B cell (primary cell): ENCODE measurements at regions not wholly inside any gene's neighbourhood (a gene's known extent, or its start where the extent isn't known, plus 50 kb on each side); places are given as distances from the start of the nearest gene placed in this dataset.

ENCODE experiments used
- ATAC-seq: fragments of 200-7000 bp; cut with Tn5 transposase; one replicate; pipeline ENCODE4 v1.10.0; 2021; ENCODE audit warnings: low read depth, mild to moderate bottlenecking, moderate number of reproducible peaks, moderate library complexity
- CTCF ChIA-PET: fragments of 350-600 bp; sonication (Branson Sonifier 250); formaldehyde crosslinking; loops from one replicate; lab custom pipeline; 2021; ENCODE audit warnings: antibody characterized with exemption, inconsistent platforms; lab: Charles Lee
- POLR2A ChIA-PET: fragments of 350-600 bp; sonication (Branson Sonifier 250); formaldehyde crosslinking; loops from one replicate; lab custom pipeline; 2021; ENCODE audit warnings: antibody characterized with exemption; lab: Charles Lee
- DNase-seq: peaks from one replicate; pipeline ENCODE4 v3.0.0; 2013
- H2AFZ ChIP-seq: 2 replicates; pipeline ENCODE4 v1.6.1; 2012; ENCODE audit warnings: mild to moderate bottlenecking, low read depth, low read length; ENCODE audit not compliant: insufficient read depth, poor library complexity, severe bottlenecking
- H3K27ac ChIP-seq, 2 donors: 1 replicate in 1 of 2; 2 replicates in 1 of 2; pipeline ENCODE4 v1.5.1; 2012 to 2013; ENCODE audit warnings: low read length in 2 of 2, mild to moderate bottlenecking in 2 of 2, moderate library complexity in 1 of 2
- H3K27me3 ChIP-seq, 4 experiments: fragments of 200-600 bp in 1 of 4; sonication (generic) in 1 of 4; replicated peaks in 1 of 4; 1 replicate in 2 of 4; 2 replicates in 2 of 4; pipeline versions ENCODE4 v1.6.1 to v1.7.0; 2013 to 2016; ENCODE audit warnings: low read length in 3 of 4, mild to moderate bottlenecking in 2 of 4, mixed read lengths in 1 of 4, moderate library complexity in 1 of 4; ENCODE audit not compliant: insufficient read depth in 4 of 4, control insufficient read depth in 3 of 4; ENCODE audit errors: control extremely low read depth in 1 of 4
- H3K36me3 ChIP-seq, 2 experiments: replicated peaks in 1 of 2; 1 replicate in 1 of 2; 2 replicates in 1 of 2; pipeline versions ENCODE4 v1.6.1 to v1.7.1; 2013; ENCODE audit warnings: low read length in 1 of 2; ENCODE audit not compliant: insufficient read depth in 2 of 2, control insufficient read depth in 1 of 2; ENCODE audit errors: control extremely low read depth in 1 of 2, extremely low read depth in 1 of 2
- H3K4me1 ChIP-seq, 2 donors: fragments of 200-600 bp in 1 of 2; sonication (generic) in 1 of 2; 1 replicate in 1 of 2; 2 replicates in 1 of 2; pipeline versions ENCODE4 v1.5.1 to v1.6.1; 2013 to 2017; ENCODE audit warnings: low read length in 2 of 2; ENCODE audit not compliant: control insufficient read depth in 2 of 2, insufficient read depth in 2 of 2
- H3K4me2 ChIP-seq: replicated peaks from 2 replicates; pipeline ENCODE3; 2012; ENCODE audit warnings: mild to moderate bottlenecking, low read depth, low read length; ENCODE audit not compliant: poor library complexity, severe bottlenecking
- H3K4me3 ChIP-seq, 5 experiments: fragments of 200-600 bp in 1 of 5; sonication (generic) in 1 of 5; 1 replicate in 3 of 5; 2 replicates in 2 of 5; pipeline versions ENCODE4 v1.5.1 to v1.7.0; 2011 to 2016; ENCODE audit warnings: low read length in 4 of 5, mild to moderate bottlenecking in 4 of 5, low read depth in 2 of 5, control low read depth in 1 of 5, moderate library complexity in 1 of 5; ENCODE audit not compliant: insufficient read depth in 1 of 5; ENCODE audit errors: control extremely low read depth in 1 of 5, extremely low read depth in 1 of 5
- H3K79me2 ChIP-seq: fragments of 200-600 bp; sonication (generic); one replicate; pipeline ENCODE4 v1.6.0; 2016; ENCODE audit warnings: low read length; ENCODE audit not compliant: control insufficient read depth, insufficient read depth
- H3K9ac ChIP-seq: fragments of 200-600 bp; sonication (generic); 2 replicates; pipeline ENCODE4 v1.6.1; 2017; ENCODE audit warnings: mild to moderate bottlenecking, low read length, moderate library complexity
- H3K9me3 ChIP-seq, 3 donors: one replicate each; pipeline versions ENCODE4 v1.6.1 to v1.7.1; 2013; ENCODE audit warnings: low read length in 2 of 3; ENCODE audit not compliant: control insufficient read depth in 2 of 3, insufficient read depth in 1 of 3; ENCODE audit errors: control extremely low read depth in 1 of 3
- H4K20me1 ChIP-seq: 2 replicates; pipeline ENCODE4 v1.6.0; 2012; ENCODE audit warnings: mild to moderate bottlenecking, low read length; ENCODE audit not compliant: insufficient read depth, control insufficient read depth, poor library complexity, severe bottlenecking
- H3K27ac Mint-ChIP-seq: one replicate; pipeline ENCODE4 v1.8.0; 2021; ENCODE audit warnings: mixed read lengths
- H3K27me3 Mint-ChIP-seq: one replicate; pipeline ENCODE4 v1.8.0; 2021; ENCODE audit warnings: mixed read lengths
- H3K4me1 Mint-ChIP-seq: one replicate; pipeline ENCODE4 v1.8.0; 2021; ENCODE audit warnings: mixed read lengths
- H3K4me3 Mint-ChIP-seq: one replicate; pipeline ENCODE4 v1.8.0; 2021; ENCODE audit warnings: mixed read lengths
- H3K9me3 Mint-ChIP-seq: one replicate; pipeline ENCODE4 v1.8.0; 2022; ENCODE audit warnings: mixed read lengths; ENCODE audit not compliant: insufficient read depth
- CTCF ChIP-seq: fragments of 200-600 bp; IDR thresholded peaks from one replicate; pipeline ENCODE4 v1.8.0; 2022; ENCODE audit warnings: antibody characterized with exemption, mild to moderate bottlenecking
- EZH2 ChIP-seq: IDR thresholded peaks from 2 replicates; pipeline ENCODE4 v1.6.1; 2012; ENCODE audit warnings: borderline replicate concordance, low read depth, mild to moderate bottlenecking, moderate library complexity, low read length; ENCODE audit not compliant: insufficient read depth, poor library complexity, severe bottlenecking
- whole genome bisulfite sequencing: methylation state at CpG from one replicate; pipeline ENCODE4 v1.1.5; 2013; ENCODE audit warnings: missing lambda C conversion rate; ENCODE audit not compliant: insufficient coverage; 5-methylcytosine and 5-hydroxymethylcytosine counted together
- intact Hi-C: fragments of 100-400 bp; cut with micrococcal nuclease; formaldehyde crosslinking; loops from one replicate; pipeline ENCODE4 v1.10.0; 2022

DNA sequence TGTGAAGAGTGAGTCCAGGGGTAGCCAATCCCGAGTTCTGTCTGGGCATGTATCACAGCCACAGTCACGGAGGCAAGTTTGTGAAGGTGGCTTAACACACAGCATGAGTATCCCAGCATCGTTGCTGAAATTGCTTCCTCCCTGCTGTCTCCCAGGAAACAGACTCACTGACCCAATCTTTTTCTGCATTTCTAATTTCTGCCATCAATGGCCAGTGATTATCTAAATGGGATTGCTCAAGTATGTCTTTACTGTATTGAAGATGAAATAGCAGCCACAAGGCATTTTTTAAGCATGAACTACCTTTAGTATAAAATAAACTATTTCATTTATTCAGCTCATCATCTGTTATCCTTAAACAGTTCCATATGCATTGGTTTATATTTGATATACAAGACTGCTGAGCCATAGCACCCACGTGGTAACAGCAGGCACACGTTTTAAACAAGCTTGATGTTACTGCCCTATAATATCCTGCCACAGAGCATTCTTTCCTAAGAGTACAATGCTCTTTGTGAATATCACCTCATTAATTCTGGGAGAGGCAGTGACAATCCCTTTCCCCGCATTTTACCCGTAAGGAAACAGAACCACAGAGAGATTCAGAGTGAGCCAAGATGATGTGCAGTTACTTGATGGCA lies 276.6 kb upstream of the THBS1 start:
- H3K4me3 Mint-ChIP-seq = no peak overlapping the region
- Histone ChIP-seq H4K20me1 (no peaks in the 10 kb centered on the region), H3K9ac (no peak overlapping the region), H3K27ac (no peak overlapping the region), H2AFZ (no peak overlapping the region), H3K27me3 (no peaks in the 10 kb centered on the region), H3K9me3 (peaks cover 0 to 2% (median 0%) of the 10 kb centered on the region in 3 donors), H3K4me1 (no peaks in the 10 kb centered on the region), H3K79me2 (no peaks in the 10 kb centered on the region), H3K36me3 (no peaks in the 10 kb centered on the region), H3K4me2 (no peak overlapping the region), H3K4me3 (no peak overlapping the region)
- TF ChIP-seq CTCF (no peak), EZH2 (no peak)
- H3K27me3 Mint-ChIP-seq = peaks cover 14% of the 10 kb centered on the region
- no peak for ATAC-seq
- ChIA-PET POLR2A (no interaction called here), CTCF (no interaction called here)
- H3K9me3 Mint-ChIP-seq = peaks cover 2% of the 10 kb centered on the region
- H3K27ac Mint-ChIP-seq = no peak overlapping the region
- DNase-seq = no peak
- no peaks in the 10 kb centered on the region for H3K4me1 Mint-ChIP-seq
- intact Hi-C loops = no loop called here
- 66% methylated on average over 4 of the region's 7 CpGs for WGBS

- no CpG with 5 or more reads among the region's 4 CpGs for WGBS
- H3K4me2 ChIP-seq = no peak overlapping the region
- no peak overlapping the region for H2AFZ ChIP-seq
Observed at GRCh38 chr15:39304931-39305728, 275.7 kb upstream of the THBS1 start.

More at GRCh38 chr15:39304931-39305728, 275.7 kb upstream of the THBS1 start:
- no peaks in the 10 kb centered on the region for H3K27me3 ChIP-seq
- peaks cover 2% of the 10 kb centered on the region for H3K9me3 Mint-ChIP-seq
- no peaks in the 10 kb centered on the region for H3K4me1 ChIP-seq
- no peak overlapping the region for H3K4me3 ChIP-seq
- ChIA-PET CTCF (no interaction called here), POLR2A (no interaction called here)
- peaks cover 0 to 2% (median 0%) of the 10 kb centered on the region in 3 donors for H3K9me3 ChIP-seq
- no peak overlapping the region for H3K9ac ChIP-seq
- H3K4me1 Mint-ChIP-seq = no peaks in the 10 kb centered on the region
- H3K27ac Mint-ChIP-seq = no peak overlapping the region
- no peaks in the 10 kb centered on the region for H3K36me3 ChIP-seq
- peaks cover 12% of the 10 kb centered on the region for H3K27me3 Mint-ChIP-seq
- TF ChIP-seq EZH2 (no peak), CTCF (no peak)
- no peak for ATAC-seq
- H4K20me1 ChIP-seq = no peaks in the 10 kb centered on the region
- H3K27ac ChIP-seq = no peak overlapping the region
- no peak for DNase-seq
- H3K4me3 Mint-ChIP-seq = no peak overlapping the region
- no peaks in the 10 kb centered on the region for H3K79me2 ChIP-seq
- intact Hi-C loops = no loop called here
